Keratinocyte (primary cell): ENCODE measurements at regions not wholly inside any gene's neighbourhood (a gene's known extent, or its start where the extent isn't known, plus 50 kb on each side); places are given as distances from the start of the nearest gene placed in this dataset.

Source experiments
- DNase-seq: peaks from one replicate; pipeline ENCODE4 v3.0.0-alpha.2; 2011; ENCODE audit warnings: low read depth, missing footprints, low spot score
- FAIRE-seq: peaks from 2 replicates; lab custom pipeline; 2011; peaks lifted over from hg19 to GRCh38; lab: Jason Lieb, UNC
- H2AFZ ChIP-seq: 2 replicates; pipeline ENCODE4 v1.6.0; 2012; ENCODE audit warnings: low read length, control low read depth, inconsistent platforms; ENCODE audit not compliant: control insufficient read depth
- H3K27ac ChIP-seq: 2 replicates; pipeline ENCODE4 v1.5.1; 2011; ENCODE audit warnings: low read length; ENCODE audit not compliant: control insufficient read depth, insufficient read depth
- H3K27me3 ChIP-seq: 3 replicates; pipeline ENCODE4 v1.6.0; 2011; ENCODE audit warnings: low read length; ENCODE audit not compliant: control insufficient read depth, insufficient read depth; ENCODE audit errors: extremely low read depth
- H3K36me3 ChIP-seq, 2 experiments: 2 replicates in 1 of 2; 3 replicates in 1 of 2; pipeline ENCODE4 v1.5.1; 2011; ENCODE audit warnings: low read length in 2 of 2, mild to moderate bottlenecking in 1 of 2; ENCODE audit not compliant: control insufficient read depth in 2 of 2, insufficient read depth in 2 of 2; ENCODE audit errors: extremely low read depth in 1 of 2
- H3K4me1 ChIP-seq: 3 replicates; pipeline ENCODE4 v1.5.1; 2011; ENCODE audit warnings: low read length; ENCODE audit not compliant: control insufficient read depth, insufficient read depth; ENCODE audit errors: extremely low read depth
- H3K4me2 ChIP-seq: 3 replicates; pipeline ENCODE4 v1.6.0; 2011; ENCODE audit warnings: low read depth, low read length; ENCODE audit not compliant: control insufficient read depth, insufficient read depth; ENCODE audit errors: extremely low read depth
- H3K4me3 ChIP-seq, 3 experiments: fragments of 200-600 bp in 1 of 3; sonication (generic) in 1 of 3; 2 replicates in 2 of 3; 3 replicates in 1 of 3; pipeline ENCODE4 v1.5.1; 2011 to 2016; ENCODE audit warnings: low read length in 3 of 3, mild to moderate bottlenecking in 3 of 3, control low read depth in 2 of 3, inconsistent platforms in 1 of 3, low read depth in 1 of 3, mixed read lengths in 1 of 3, mixed run types in 1 of 3, moderate library complexity in 1 of 3; ENCODE audit not compliant: control insufficient read depth in 2 of 3, insufficient read depth in 2 of 3; ENCODE audit errors: extremely low read depth in 1 of 3
- H3K79me2 ChIP-seq: 2 replicates; pipeline ENCODE4 v1.6.0; 2012; ENCODE audit warnings: low read length; ENCODE audit not compliant: control insufficient read depth, insufficient read depth
- H3K9ac ChIP-seq: 3 replicates; pipeline ENCODE4 v1.6.0; 2011; ENCODE audit warnings: low read length; ENCODE audit not compliant: control insufficient read depth, insufficient read depth; ENCODE audit errors: extremely low read depth
- H3K9me1 ChIP-seq: 3 replicates; pipeline ENCODE4 v1.6.0; 2011; ENCODE audit warnings: low read length; ENCODE audit not compliant: control insufficient read depth, insufficient read depth; ENCODE audit errors: extremely low read depth
- H3K9me3 ChIP-seq: 2 replicates; pipeline ENCODE4 v1.5.1; 2012; ENCODE audit warnings: low read depth, low read length; ENCODE audit not compliant: control insufficient read depth
- H4K20me1 ChIP-seq: 3 replicates; pipeline ENCODE4 v1.6.0; 2011; ENCODE audit warnings: low read length; ENCODE audit not compliant: control insufficient read depth, insufficient read depth; ENCODE audit errors: extremely low read depth
- CTCF ChIP-seq, 3 experiments: IDR thresholded peaks in 1 of 3; conservative IDR thresholded peaks in 1 of 3; optimal IDR thresholded peaks in 1 of 3; 2 replicates in 2 of 3; 3 replicates in 1 of 3; pipeline versions ENCODE3 to v1.5.1; 2011; ENCODE audit warnings: low read length in 3 of 3, mild to moderate bottlenecking in 3 of 3, moderate library complexity in 2 of 3, control low read depth in 1 of 3, inconsistent platforms in 1 of 3; ENCODE audit not compliant: insufficient read depth in 2 of 3; ENCODE audit errors: extremely low read depth in 1 of 3
- EZH2 ChIP-seq: IDR thresholded peaks from one replicate; pipeline ENCODE4 v1.6.1; 2012; ENCODE audit warnings: inconsistent platforms, mild to moderate bottlenecking, low read length, moderate library complexity
- dilution Hi-C: fragments of 300-500 bp; cut with MboI; formaldehyde crosslinking; loops from one replicate; pipeline ENCODE4 v1.7.0; 2020; ENCODE audit warnings: low sequenced_read_pairs; ENCODE audit not compliant: extremely low pct_ligation_motif_present

GRCh38 chr14:36233217-36233616, 56.7 kb upstream of the PTCSC3 start:
- no peak for FAIRE-seq

GRCh38 chr14:36229262-36229661, 52.7 kb upstream of the PTCSC3 start:
- DNase-seq, result no peak

More at GRCh38 chr14:36233217-36233616, 56.7 kb upstream of the PTCSC3 start:
- H3K4me3 ChIP-seq, result no peak overlapping the region
- H3K27ac ChIP-seq, result no peak overlapping the region
- dilution Hi-C loops, result no loop called here
- no peak overlapping the region for H3K4me2 ChIP-seq
- H3K9me1 ChIP-seq, result no peaks in the 10 kb centered on the region
- no peak for DNase-seq
- H3K27me3 ChIP-seq, result no peaks in the 10 kb centered on the region
- H3K79me2 ChIP-seq, result no peaks in the 10 kb centered on the region
- no peak overlapping the region for H2AFZ ChIP-seq
- no peaks in the 10 kb centered on the region for H4K20me1 ChIP-seq
- no peak for TF ChIP-seq CTCF (optimal IDR thresholded peaks at IDR 0.05 in 1 of 3, IDR thresholded peaks at IDR 0.05 in 1 of 3, conservative IDR thresholded peaks at IDR 0.05 in 1 of 3; ENCODE audit: extremely low read depth in 1 of 3, insufficient read depth in 2 of 3, low read length in 3 of 3)
- no peak for TF ChIP-seq EZH2
- no peaks in the 10 kb centered on the region for H3K9me3 ChIP-seq
- no peaks in the 10 kb centered on the region for H3K36me3 ChIP-seq
- no peak overlapping the region for H3K9ac ChIP-seq
- H3K4me1 ChIP-seq, result peaks cover 5% of the 10 kb centered on the region

More at GRCh38 chr14:36229262-36229661, 52.7 kb upstream of the PTCSC3 start:
- H3K9me3 ChIP-seq, result no peaks in the 10 kb centered on the region
- no peaks in the 10 kb centered on the region for H3K27me3 ChIP-seq
- no peak overlapping the region for H3K4me3 ChIP-seq
- FAIRE-seq, result no peak
- no peaks in the 10 kb centered on the region for H3K36me3 ChIP-seq
- no peak overlapping the region for H3K4me2 ChIP-seq
- no peak overlapping the region for H2AFZ ChIP-seq
- no peak overlapping the region for H3K27ac ChIP-seq
- no peak overlapping the region for H3K9ac ChIP-seq
- H3K9me1 ChIP-seq, result no peaks in the 10 kb centered on the region
- dilution Hi-C loops, result no loop called here
- no peaks in the 10 kb centered on the region for H4K20me1 ChIP-seq
- H3K79me2 ChIP-seq, result no peaks in the 10 kb centered on the region
- TF ChIP-seq CTCF (optimal IDR thresholded peaks at IDR 0.05 in 1 of 3, IDR thresholded peaks at IDR 0.05 in 1 of 3, conservative IDR thresholded peaks at IDR 0.05 in 1 of 3; ENCODE audit: extremely low read depth in 1 of 3, insufficient read depth in 2 of 3, low read length in 3 of 3), result no peak
- no peak for TF ChIP-seq EZH2
- peaks cover 8% of the 10 kb centered on the region for H3K4me1 ChIP-seq
